ENCODE measurements at regions not wholly inside any gene's neighbourhood (a gene's known extent, or its start where the extent isn't known, plus 50 kb on each side); places are given as distances from the start of the nearest gene placed in this dataset.

DNA sequence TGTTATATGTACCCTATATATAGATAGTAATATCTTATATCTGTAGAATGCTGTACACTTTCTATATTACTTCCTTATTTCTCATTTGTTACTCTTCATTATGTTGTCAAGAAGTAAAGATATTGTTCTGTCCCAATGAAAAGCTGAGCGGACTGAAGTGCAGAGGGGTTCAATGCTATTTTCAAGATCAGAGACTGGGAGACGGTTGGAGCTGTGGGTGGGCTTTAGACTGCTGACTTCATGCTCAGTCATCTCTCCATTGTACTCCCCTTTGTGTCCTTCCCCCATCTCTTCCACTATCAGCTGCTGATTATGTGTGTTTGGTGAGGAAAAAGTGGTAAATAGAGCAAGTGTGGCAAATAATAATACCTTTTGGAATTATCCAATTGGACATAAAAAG is 532.3 kb upstream of the ZNF608 start:
- Mint-ChIP-seq H3K27me3 (ENCODE audit: insufficient read depth, low read depth) (no peaks in the 10 kb centered on the region), H3K4me3 (no peak overlapping the region), H3K4me1 (peaks cover 52% of the 10 kb centered on the region), H3K27ac (peak overlapping the region; percentile 46), H3K36me3 (no peaks in the 10 kb centered on the region), H3K9me3 (no peaks in the 10 kb centered on the region)
- no peak overlapping the region for H3K9ac ChIP-seq
- no peak for DNase-seq (ENCODE audit: low spot score)
- no peaks in the 10 kb centered on the region for H3K9me3 ChIP-seq (ENCODE audit: low read depth)
- H3F3A ChIP-seq (ENCODE audit: low read depth), result no peaks in the 10 kb centered on the region
- no peaks in the 10 kb centered on the region for H3K36me3 ChIP-seq
- TF ChIP-seq EZH2 (IDR thresholded peaks at IDR 0.05) (no peak), EZH2phosphoT487 (IDR thresholded peaks at IDR 0.05) (no peak)
- TF ChIP-seq, protein P1, sequence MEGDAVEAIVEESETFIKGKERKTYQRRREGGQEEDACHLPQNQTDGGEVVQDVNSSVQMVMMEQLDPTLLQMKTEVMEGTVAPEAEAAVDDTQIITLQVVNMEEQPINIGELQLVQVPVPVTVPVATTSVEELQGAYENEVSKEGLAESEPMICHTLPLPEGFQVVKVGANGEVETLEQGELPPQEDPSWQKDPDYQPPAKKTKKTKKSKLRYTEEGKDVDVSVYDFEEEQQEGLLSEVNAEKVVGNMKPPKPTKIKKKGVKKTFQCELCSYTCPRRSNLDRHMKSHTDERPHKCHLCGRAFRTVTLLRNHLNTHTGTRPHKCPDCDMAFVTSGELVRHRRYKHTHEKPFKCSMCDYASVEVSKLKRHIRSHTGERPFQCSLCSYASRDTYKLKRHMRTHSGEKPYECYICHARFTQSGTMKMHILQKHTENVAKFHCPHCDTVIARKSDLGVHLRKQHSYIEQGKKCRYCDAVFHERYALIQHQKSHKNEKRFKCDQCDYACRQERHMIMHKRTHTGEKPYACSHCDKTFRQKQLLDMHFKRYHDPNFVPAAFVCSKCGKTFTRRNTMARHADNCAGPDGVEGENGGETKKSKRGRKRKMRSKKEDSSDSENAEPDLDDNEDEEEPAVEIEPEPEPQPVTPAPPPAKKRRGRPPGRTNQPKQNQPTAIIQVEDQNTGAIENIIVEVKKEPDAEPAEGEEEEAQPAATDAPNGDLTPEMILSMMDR (IDR thresholded peaks at IDR 0.05), result no peak
- H2AFZ ChIP-seq (replicated peaks), result no peak overlapping the region
- H3K79me2 ChIP-seq (ENCODE audit: low read depth), result no peaks in the 10 kb centered on the region
- H3K4me3 ChIP-seq, result no peak overlapping the region
- no peak overlapping the region for H3K4me2 ChIP-seq
- no peak overlapping the region for H3K27ac ChIP-seq
- no peaks in the 10 kb centered on the region for H4K20me1 ChIP-seq (ENCODE audit: low read depth)
- no peaks in the 10 kb centered on the region for H3K27me3 ChIP-seq
- H3K4me1 ChIP-seq, result no peaks in the 10 kb centered on the region

DNA sequence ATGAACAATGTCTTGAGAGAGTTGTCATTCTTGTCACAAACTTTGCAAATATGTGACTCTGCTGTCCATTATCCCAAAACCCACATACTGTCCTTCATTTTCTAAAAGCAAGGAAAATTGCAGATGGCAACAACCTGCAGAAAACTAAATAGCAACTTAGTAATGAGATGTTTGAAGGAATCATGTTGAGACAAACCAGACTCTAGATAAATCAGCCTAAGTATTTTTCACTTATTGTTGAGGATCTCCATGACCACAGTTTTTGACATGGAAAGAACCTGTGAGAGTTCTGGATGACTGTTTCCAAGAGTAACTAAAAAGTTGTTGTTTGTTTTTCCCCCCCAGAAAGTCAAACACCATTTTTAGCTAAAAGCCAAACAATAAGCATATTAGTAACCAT is 535.2 kb upstream of the ZNF608 start:
- Histone ChIP-seq H3K27me3 (no peaks in the 10 kb centered on the region), H4K20me1 (ENCODE audit: low read depth) (no peaks in the 10 kb centered on the region), H3K79me2 (ENCODE audit: low read depth) (no peaks in the 10 kb centered on the region), H3K27ac (no peak overlapping the region), H3K4me3 (no peak overlapping the region), H3F3A (ENCODE audit: low read depth) (no peaks in the 10 kb centered on the region), H3K9ac (no peak overlapping the region), H2AFZ (replicated peaks) (peak overlapping the region; percentile 43), H3K4me2 (no peak overlapping the region), H3K36me3 (no peaks in the 10 kb centered on the region), H3K4me1 (no peaks in the 10 kb centered on the region), H3K9me3 (ENCODE audit: low read depth) (no peaks in the 10 kb centered on the region)
- H3K4me3 Mint-ChIP-seq, result no peak overlapping the region
- H3K4me1 Mint-ChIP-seq, result peaks cover 29% of the 10 kb centered on the region
- no peaks in the 10 kb centered on the region for H3K9me3 Mint-ChIP-seq
- no peak for DNase-seq (ENCODE audit: low spot score)
- H3K36me3 Mint-ChIP-seq, result no peaks in the 10 kb centered on the region
- H3K27me3 Mint-ChIP-seq (ENCODE audit: insufficient read depth, low read depth), result no peaks in the 10 kb centered on the region
- H3K27ac Mint-ChIP-seq, result no peak overlapping the region
- no peak for TF ChIP-seq EZH2phosphoT487 (IDR thresholded peaks at IDR 0.05)
- TF ChIP-seq EZH2 (IDR thresholded peaks at IDR 0.05), result no peak
- TF ChIP-seq, protein P1 (IDR thresholded peaks at IDR 0.05), result no peak

DNA sequence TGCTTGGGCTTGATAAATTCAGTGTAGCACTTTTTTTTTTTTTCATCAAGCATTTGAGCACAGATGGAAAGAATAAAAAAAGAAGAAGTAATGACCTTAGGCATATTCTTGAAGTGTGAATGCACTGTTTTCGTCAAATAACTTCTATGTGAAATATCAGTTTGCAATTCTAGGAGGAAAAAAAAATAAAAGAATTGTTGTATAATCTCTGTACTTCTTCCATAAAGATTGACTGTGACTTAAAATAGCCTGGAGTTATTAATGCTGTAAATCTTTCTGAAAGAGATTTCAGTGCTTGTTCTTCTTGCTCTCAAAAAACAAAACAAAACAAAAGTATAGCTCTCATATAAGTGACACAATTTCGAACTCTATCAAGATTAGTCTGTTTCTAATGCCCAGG is 536.9 kb upstream of the ZNF608 start:
- Mint-ChIP-seq H3K9me3 (no peaks in the 10 kb centered on the region), H3K27me3 (ENCODE audit: insufficient read depth, low read depth) (no peaks in the 10 kb centered on the region)
- TF ChIP-seq EZH2 (IDR thresholded peaks at IDR 0.05), result no peak
- TF ChIP-seq EZH2phosphoT487 (IDR thresholded peaks at IDR 0.05), result no peak
- TF ChIP-seq, protein P1 (IDR thresholded peaks at IDR 0.05), result no peak

More for the DNA sequence above, 536.9 kb upstream of the ZNF608 start:
- Mint-ChIP-seq H3K36me3 (no peaks in the 10 kb centered on the region), H3K4me3 (no peak overlapping the region), H3K4me1 (peaks cover 20% of the 10 kb centered on the region), H3K27ac (no peak overlapping the region)
- Histone ChIP-seq H3K27me3 (no peaks in the 10 kb centered on the region), H3K4me1 (no peaks in the 10 kb centered on the region), H3K9me3 (ENCODE audit: low read depth) (no peaks in the 10 kb centered on the region), H4K20me1 (ENCODE audit: low read depth) (no peaks in the 10 kb centered on the region), H3K4me2 (no peak overlapping the region), H3K4me3 (no peak overlapping the region), H3K79me2 (ENCODE audit: low read depth) (no peaks in the 10 kb centered on the region), H3F3A (ENCODE audit: low read depth) (no peaks in the 10 kb centered on the region), H3K36me3 (no peaks in the 10 kb centered on the region), H3K27ac (no peak overlapping the region), H3K9ac (no peak overlapping the region), H2AFZ (replicated peaks) (no peak overlapping the region)
- DNase-seq (ENCODE audit: low spot score), result no peak
